ENCODE measurements at regions not wholly inside any gene's neighbourhood (a gene's known extent, or its start where the extent isn't known, plus 50 kb on each side); places are given as distances from the start of the nearest gene placed in this dataset.

GRCh38 chr13:40189426-40189825 lies 477.0 kb downstream of the FOXO1 start:
- TF ChIP-seq EZH2phosphoT487 (IDR thresholded peaks at IDR 0.05; ENCODE audit: unreplicated experiment) (no peak), EZH2 (IDR thresholded peaks at IDR 0.05; ENCODE audit: low read depth, unreplicated experiment) (no peak), NANOG (IDR thresholded peaks at IDR 0.05; ENCODE audit: borderline replicate concordance) (no peak), STAT1 (IDR thresholded peaks at IDR 0.05; ENCODE audit: unreplicated experiment) (no peak), POLR2AphosphoS5 (IDR thresholded peaks at IDR 0.05; ENCODE audit: low read depth) (no peak), CTCF (conservative IDR thresholded peaks at IDR 0.05; ENCODE audit: low read depth in 2 of 2) (no peak), ZNF114 (CRISPR knock-in tag; IDR thresholded peaks at IDR 0.05) (no peak), JUNB (IDR thresholded peaks at IDR 0.05; ENCODE audit: unreplicated experiment) (no peak), CREB1 (CRISPR knock-in tag; IDR thresholded peaks at IDR 0.05; ENCODE audit: low read depth) (no peak), ETS1 (IDR thresholded peaks at IDR 0.05) (no peak)
- TF ChIP-seq, protein P1, sequence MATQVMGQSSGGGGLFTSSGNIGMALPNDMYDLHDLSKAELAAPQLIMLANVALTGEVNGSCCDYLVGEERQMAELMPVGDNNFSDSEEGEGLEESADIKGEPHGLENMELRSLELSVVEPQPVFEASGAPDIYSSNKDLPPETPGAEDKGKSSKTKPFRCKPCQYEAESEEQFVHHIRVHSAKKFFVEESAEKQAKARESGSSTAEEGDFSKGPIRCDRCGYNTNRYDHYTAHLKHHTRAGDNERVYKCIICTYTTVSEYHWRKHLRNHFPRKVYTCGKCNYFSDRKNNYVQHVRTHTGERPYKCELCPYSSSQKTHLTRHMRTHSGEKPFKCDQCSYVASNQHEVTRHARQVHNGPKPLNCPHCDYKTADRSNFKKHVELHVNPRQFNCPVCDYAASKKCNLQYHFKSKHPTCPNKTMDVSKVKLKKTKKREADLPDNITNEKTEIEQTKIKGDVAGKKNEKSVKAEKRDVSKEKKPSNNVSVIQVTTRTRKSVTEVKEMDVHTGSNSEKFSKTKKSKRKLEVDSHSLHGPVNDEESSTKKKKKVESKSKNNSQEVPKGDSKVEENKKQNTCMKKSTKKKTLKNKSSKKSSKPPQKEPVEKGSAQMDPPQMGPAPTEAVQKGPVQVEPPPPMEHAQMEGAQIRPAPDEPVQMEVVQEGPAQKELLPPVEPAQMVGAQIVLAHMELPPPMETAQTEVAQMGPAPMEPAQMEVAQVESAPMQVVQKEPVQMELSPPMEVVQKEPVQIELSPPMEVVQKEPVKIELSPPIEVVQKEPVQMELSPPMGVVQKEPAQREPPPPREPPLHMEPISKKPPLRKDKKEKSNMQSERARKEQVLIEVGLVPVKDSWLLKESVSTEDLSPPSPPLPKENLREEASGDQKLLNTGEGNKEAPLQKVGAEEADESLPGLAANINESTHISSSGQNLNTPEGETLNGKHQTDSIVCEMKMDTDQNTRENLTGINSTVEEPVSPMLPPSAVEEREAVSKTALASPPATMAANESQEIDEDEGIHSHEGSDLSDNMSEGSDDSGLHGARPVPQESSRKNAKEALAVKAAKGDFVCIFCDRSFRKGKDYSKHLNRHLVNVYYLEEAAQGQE (IDR thresholded peaks at IDR 0.05; ENCODE audit: unreplicated experiment), result no peak

More at GRCh38 chr13:40189426-40189825, 477.0 kb downstream of the FOXO1 start:
- Histone ChIP-seq H3K27ac (ENCODE audit: low read depth) (no peak overlapping the region), H2AFZ (no peak overlapping the region), H3K27me3 (ENCODE audit: insufficient read depth) (no peaks in the 10 kb centered on the region), H3K4me1 (ENCODE audit: insufficient read depth) (peaks cover 9% of the 10 kb centered on the region; the same call in 1 of the 2 replicates), H3K79me2 (replicated peaks; ENCODE audit: insufficient read depth) (no peaks in the 10 kb centered on the region), H3F3A (replicated peaks; ENCODE audit: low read depth) (no peaks in the 10 kb centered on the region), H4K20me1 (replicated peaks; ENCODE audit: insufficient read depth) (no peaks in the 10 kb centered on the region), H3K9me2 (ENCODE audit: insufficient read depth) (no peaks in the 10 kb centered on the region), H3K4me2 (no peak overlapping the region), H3K4me3 (no peak overlapping the region), H3K36me3 (ENCODE audit: insufficient read depth) (no peaks in the 10 kb centered on the region)
- Mint-ChIP-seq H3K4me3 (no peak overlapping the region), H3K4me1 (peaks cover 28% of the 10 kb centered on the region), H3K36me3 (ENCODE audit: low read depth) (no peaks in the 10 kb centered on the region), H3K9me3 (no peaks in the 10 kb centered on the region), H3K27me3 (ENCODE audit: insufficient read depth, low read depth, poor library complexity) (peaks cover 3% of the 10 kb centered on the region), H3K27ac (no peak overlapping the region)
- DNase-seq (ENCODE audit: low spot score) (no peak), ATAC-seq (no peak)

Measured in GM23338 (cell line).